ENCODE measurements at regions not wholly inside any gene's neighbourhood (a gene's known extent, or its start where the extent isn't known, plus 50 kb on each side); places are given as distances from the start of the nearest gene placed in this dataset.

DNA sequence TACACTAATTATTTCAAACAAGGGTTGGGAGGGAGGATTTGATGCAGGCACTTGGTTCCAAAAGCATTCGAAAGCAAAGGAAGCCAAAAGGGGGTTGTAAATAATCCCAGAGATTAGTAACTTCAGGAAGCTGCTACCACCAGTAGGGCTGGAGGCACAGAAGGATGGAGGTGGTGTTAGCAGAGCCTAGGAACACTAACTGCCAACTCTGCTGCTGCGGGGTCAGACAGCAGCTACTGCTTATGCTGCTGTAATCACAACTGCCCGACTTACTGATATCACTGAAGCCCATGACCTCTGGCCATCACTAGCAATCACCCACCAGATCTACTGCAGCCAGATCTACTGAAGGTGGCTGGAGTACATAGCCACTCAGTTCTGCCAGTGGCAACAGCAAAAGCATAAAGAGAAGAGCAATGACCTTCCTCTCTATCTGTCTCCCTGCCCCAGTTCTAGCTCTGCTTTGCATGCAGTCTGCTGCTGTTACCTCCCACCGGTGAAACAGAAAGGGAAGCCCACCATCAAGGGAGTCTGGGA, 408.5 kb downstream of the PLPP3 start:
- ChIA-PET CTCF (interaction anchor here (1.5 kb wide), 1 partner anchor 8 kb away, joined by 4 read pairs; no protein-coding TSS in a partner anchor), POLR2A (interaction anchor here (1.2 to 1.3 kb wide), 2 partner anchors 24 to 106 kb away, joined by 3 read pairs; no protein-coding TSS in a partner anchor)
- Mint-ChIP-seq H3K27ac (ENCODE audit: low read depth, unreplicated experiment) (no peak overlapping the region), H3K4me3 (ENCODE audit: unreplicated experiment) (no peak overlapping the region), H3K27me3 (ENCODE audit: insufficient read depth, unreplicated experiment) (no peaks in the 10 kb centered on the region), H3K9me3 (ENCODE audit: unreplicated experiment) (no peaks in the 10 kb centered on the region), H3K36me3 (ENCODE audit: insufficient read depth, unreplicated experiment) (no peaks in the 10 kb centered on the region), H3K4me1 (ENCODE audit: insufficient read depth, unreplicated experiment) (peaks cover 6% of the 10 kb centered on the region)
- BruUV-seq (replicated peaks) = no TSS peak
- TF ChIP-seq, protein P1, sequence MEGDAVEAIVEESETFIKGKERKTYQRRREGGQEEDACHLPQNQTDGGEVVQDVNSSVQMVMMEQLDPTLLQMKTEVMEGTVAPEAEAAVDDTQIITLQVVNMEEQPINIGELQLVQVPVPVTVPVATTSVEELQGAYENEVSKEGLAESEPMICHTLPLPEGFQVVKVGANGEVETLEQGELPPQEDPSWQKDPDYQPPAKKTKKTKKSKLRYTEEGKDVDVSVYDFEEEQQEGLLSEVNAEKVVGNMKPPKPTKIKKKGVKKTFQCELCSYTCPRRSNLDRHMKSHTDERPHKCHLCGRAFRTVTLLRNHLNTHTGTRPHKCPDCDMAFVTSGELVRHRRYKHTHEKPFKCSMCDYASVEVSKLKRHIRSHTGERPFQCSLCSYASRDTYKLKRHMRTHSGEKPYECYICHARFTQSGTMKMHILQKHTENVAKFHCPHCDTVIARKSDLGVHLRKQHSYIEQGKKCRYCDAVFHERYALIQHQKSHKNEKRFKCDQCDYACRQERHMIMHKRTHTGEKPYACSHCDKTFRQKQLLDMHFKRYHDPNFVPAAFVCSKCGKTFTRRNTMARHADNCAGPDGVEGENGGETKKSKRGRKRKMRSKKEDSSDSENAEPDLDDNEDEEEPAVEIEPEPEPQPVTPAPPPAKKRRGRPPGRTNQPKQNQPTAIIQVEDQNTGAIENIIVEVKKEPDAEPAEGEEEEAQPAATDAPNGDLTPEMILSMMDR (IDR thresholded peaks at IDR 0.05; ENCODE audit: unreplicated experiment) = no peak
- no peak for DNase-seq (ENCODE audit: unreplicated experiment)
- intact Hi-C loops (cut with micrococcal nuclease) = no loop called here

- POLR2A ChIA-PET = interaction anchor here (1.3 kb wide), 1 partner anchor 23 kb away, joined by 3 read pairs; no protein-coding TSS in a partner anchor
- DNase-seq (ENCODE audit: unreplicated experiment) = no peak
- CTCF ChIA-PET = interaction anchor here (0.6 to 1.4 kb wide), 3 partner anchors 22 to 451 kb away, joined by 3 to 4 read pairs (median 3); no protein-coding TSS in a partner anchor
These were observed 409.5 kb downstream of the PLPP3 start for GRCh38 chr1:56169856-56170255.

DNA sequence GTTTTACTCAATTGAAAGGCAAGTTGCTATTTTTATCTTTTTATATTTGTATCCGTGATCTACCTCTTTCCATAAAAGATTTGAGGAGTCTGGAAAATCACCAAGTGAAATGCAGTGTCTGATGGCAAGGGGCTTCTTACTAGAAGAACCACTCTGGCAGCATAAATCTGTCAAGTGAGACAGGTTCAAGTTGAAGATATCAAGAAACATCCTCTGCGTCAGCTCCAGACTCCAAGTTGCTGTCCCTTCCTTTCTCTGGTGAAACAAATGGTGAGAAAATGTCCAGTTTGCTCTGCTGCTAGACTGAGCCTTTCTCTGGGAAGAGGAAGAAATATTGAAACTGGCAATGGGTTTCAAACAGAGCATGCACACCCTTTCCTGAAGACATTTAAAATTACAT, 411.2 kb downstream of the PLPP3 start:
- no TSS peak for BruUV-seq (replicated peaks)
- H3K9me3 Mint-ChIP-seq (ENCODE audit: unreplicated experiment) = no peaks in the 10 kb centered on the region
- intact Hi-C loops (cut with micrococcal nuclease) = no loop called here
- TF ChIP-seq, protein P1 (IDR thresholded peaks at IDR 0.05; ENCODE audit: unreplicated experiment) = no peak
- H3K36me3 Mint-ChIP-seq (ENCODE audit: insufficient read depth, unreplicated experiment) = no peaks in the 10 kb centered on the region
- ChIA-PET POLR2A (no interaction called here), CTCF (no interaction called here)
- H3K27ac Mint-ChIP-seq (ENCODE audit: low read depth, unreplicated experiment) = no peak overlapping the region
- no peaks in the 10 kb centered on the region for H3K27me3 Mint-ChIP-seq (ENCODE audit: insufficient read depth, unreplicated experiment)
- H3K4me1 Mint-ChIP-seq (ENCODE audit: insufficient read depth, unreplicated experiment) = no peaks in the 10 kb centered on the region
- DNase-seq (ENCODE audit: unreplicated experiment) = no peak
- no peak overlapping the region for H3K4me3 Mint-ChIP-seq (ENCODE audit: unreplicated experiment)

More at GRCh38 chr1:56169856-56170255, 409.5 kb downstream of the PLPP3 start:
- no peak overlapping the region for H3K4me3 Mint-ChIP-seq (ENCODE audit: unreplicated experiment)
- TF ChIP-seq, protein P1 (IDR thresholded peaks at IDR 0.05; ENCODE audit: unreplicated experiment) = no peak
- BruUV-seq (replicated peaks) = no TSS peak
- H3K36me3 Mint-ChIP-seq (ENCODE audit: insufficient read depth, unreplicated experiment) = no peaks in the 10 kb centered on the region
- H3K27ac Mint-ChIP-seq (ENCODE audit: low read depth, unreplicated experiment) = no peak overlapping the region
- peaks cover 6% of the 10 kb centered on the region for H3K4me1 Mint-ChIP-seq (ENCODE audit: insufficient read depth, unreplicated experiment)
- H3K27me3 Mint-ChIP-seq (ENCODE audit: insufficient read depth, unreplicated experiment) = no peaks in the 10 kb centered on the region
- intact Hi-C loops (cut with micrococcal nuclease) = no loop called here
- H3K9me3 Mint-ChIP-seq (ENCODE audit: unreplicated experiment) = no peaks in the 10 kb centered on the region

DNA sequence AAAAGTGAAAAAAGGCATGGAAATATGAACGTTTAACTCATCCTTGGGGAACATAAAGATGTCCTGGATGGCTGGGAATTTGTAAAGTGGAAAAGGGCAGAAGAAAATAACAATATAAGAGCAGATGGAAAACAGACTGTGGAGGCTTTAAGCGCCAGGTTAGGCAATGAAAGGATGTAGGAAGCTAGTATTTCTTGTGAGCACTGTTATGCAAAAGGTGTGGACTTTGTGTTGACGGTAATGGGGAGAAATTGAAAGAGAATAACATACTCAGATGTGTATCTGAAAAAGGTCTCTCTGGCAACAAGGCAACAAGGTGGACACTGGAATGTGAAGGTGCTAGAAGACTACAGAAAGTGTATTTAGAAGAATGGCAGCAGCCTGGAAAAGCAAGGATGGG, 411.8 kb downstream of the PLPP3 start:
- Mint-ChIP-seq H3K9me3 (ENCODE audit: unreplicated experiment) (no peaks in the 10 kb centered on the region), H3K27ac (ENCODE audit: low read depth, unreplicated experiment) (no peak overlapping the region), H3K36me3 (ENCODE audit: insufficient read depth, unreplicated experiment) (no peaks in the 10 kb centered on the region), H3K4me1 (ENCODE audit: insufficient read depth, unreplicated experiment) (no peaks in the 10 kb centered on the region), H3K27me3 (ENCODE audit: insufficient read depth, unreplicated experiment) (no peaks in the 10 kb centered on the region), H3K4me3 (ENCODE audit: unreplicated experiment) (no peak overlapping the region)
- POLR2A ChIA-PET = no interaction called here
- intact Hi-C loops (cut with micrococcal nuclease) = no loop called here
- no TSS peak for BruUV-seq (replicated peaks)
- DNase-seq (ENCODE audit: unreplicated experiment) = no peak
- CTCF ChIA-PET = no interaction called here
- TF ChIP-seq, protein P1 (IDR thresholded peaks at IDR 0.05; ENCODE audit: unreplicated experiment) = no peak

Data from MCF 10A (cell line).